Gastroesophageal sphincter (tissue), 2 donors: ENCODE measurements at regions not wholly inside any gene's neighbourhood (a gene's known extent, or its start where the extent isn't known, plus 50 kb on each side); places are given as distances from the start of the nearest gene placed in this dataset.

ENCODE experiments used
- EP300 ChIP-seq: sonication (generic); formaldehyde crosslinking; IDR thresholded peaks from one replicate; pipeline ENCODE4 v1.6.1; 2017; ENCODE audit warnings: antibody characterized with exemption, mild to moderate bottlenecking
- POLR2A ChIP-seq, 2 donors: fragments of 450-650 bp; IDR thresholded peaks; one replicate each; pipeline ENCODE4 v1.6.1; 2017; ENCODE audit warnings: antibody characterized with exemption in 2 of 2, mild to moderate bottlenecking in 2 of 2, moderate library complexity in 1 of 2

DNA sequence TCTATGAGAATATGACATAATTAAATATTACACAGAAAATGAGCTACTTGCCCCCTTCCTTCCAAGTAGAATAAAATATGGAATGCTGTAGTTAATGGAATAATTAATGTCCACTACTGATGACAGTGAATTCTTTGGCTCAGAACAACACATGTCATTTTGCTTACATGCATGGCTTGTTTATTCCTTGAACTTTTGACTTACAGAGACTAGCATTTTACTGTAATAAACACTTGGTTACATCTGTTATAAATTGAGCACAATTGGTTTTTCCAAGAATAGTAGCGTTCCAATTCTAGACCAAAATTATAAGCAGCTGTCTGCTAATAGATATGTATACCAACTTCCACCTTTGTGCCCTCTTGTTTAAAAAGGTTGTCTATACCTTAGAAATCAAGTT lies 286.7 kb downstream of the OTUD1 start:
- TF ChIP-seq POLR2A (IDR thresholded peaks at IDR 0.05) (no peak), EP300 (no peak)
